ENCODE measurements at regions not wholly inside any gene's neighbourhood (a gene's known extent, or its start where the extent isn't known, plus 50 kb on each side); places are given as distances from the start of the nearest gene placed in this dataset.

GRCh38 chr18:67001052-67001451 is 397.2 kb upstream of the CDH19 start:
- no peak for TF ChIP-seq CTCF (IDR thresholded peaks at IDR 0.05; ENCODE audit: low read depth, low read length, poor library complexity, severe bottlenecking)
- TF ChIP-seq EZH2phosphoT487 (IDR thresholded peaks at IDR 0.05; ENCODE audit: borderline replicate concordance, low read length) = no peak
